Caco-2 (cell line): ENCODE measurements at regions not wholly inside any gene's neighbourhood (a gene's known extent, or its start where the extent isn't known, plus 50 kb on each side); places are given as distances from the start of the nearest gene placed in this dataset.

Experiments
- BruUV-seq: library from RNA; stranded (reverse); fragments of 400-500 nt; replicated peaks from 2 replicates; lab custom pipeline; 2021; lab: Mats Ljungman, UMichigan
- CTCF ChIA-PET: fragments of 300-600 bp; sonication (Branson Sonifier 250); formaldehyde crosslinking; loops from one replicate; lab custom pipeline; 2022; ENCODE audit warnings: antibody characterized with exemption; lab: Charles Lee
- POLR2A ChIA-PET: fragments of 300-600 bp; sonication (Branson Sonifier 250); formaldehyde crosslinking; loops from one replicate; lab custom pipeline; 2022; ENCODE audit warnings: antibody characterized with exemption; lab: Charles Lee
- DNase-seq, 2 experiments: peaks; one replicate each; pipeline versions ENCODE4 v3.0.0 to v3.0.0-alpha.2; 2020 to 2022
- H3K27me3 ChIP-seq: replicated peaks from 2 replicates; pipeline ENCODE4 v1.6.0; 2011; ENCODE audit warnings: low read length; ENCODE audit not compliant: control insufficient read depth, insufficient read depth
- H3K36me3 ChIP-seq: 2 replicates; pipeline ENCODE4 v1.5.1; 2011; ENCODE audit warnings: low read length; ENCODE audit not compliant: control insufficient read depth, insufficient read depth
- H3K4me1 ChIP-seq: fragments of 250-450 bp; sonication (Bioruptor Pico); 2 replicates; pipeline ENCODE4 v1.5.1; 2020; ENCODE audit warnings: mild to moderate bottlenecking
- H3K4me3 ChIP-seq: 2 replicates; pipeline ENCODE4 v1.5.1; 2011; ENCODE audit warnings: low read depth, mild to moderate bottlenecking, control low read depth, low read length
- H3K9me3 ChIP-seq: fragments of 250-450 bp; sonication (Bioruptor Pico); 2 replicates; pipeline ENCODE4 v1.5.1; 2020; ENCODE audit warnings: mild to moderate bottlenecking, moderate library complexity
- H3K27ac Mint-ChIP-seq: one replicate; pipeline ENCODE4 v1.8.0; 2022; ENCODE audit warnings: mixed read lengths; ENCODE audit not compliant: unreplicated experiment
- H3K27me3 Mint-ChIP-seq: one replicate; pipeline ENCODE4 v1.8.0; 2022; ENCODE audit warnings: mixed read lengths; ENCODE audit not compliant: insufficient read depth, unreplicated experiment
- H3K36me3 Mint-ChIP-seq: one replicate; pipeline ENCODE4 v1.8.0; 2022; ENCODE audit warnings: mild to moderate bottlenecking, mixed read lengths; ENCODE audit not compliant: insufficient read depth, unreplicated experiment
- H3K4me1 Mint-ChIP-seq: one replicate; pipeline ENCODE4 v1.8.0; 2022; ENCODE audit warnings: low read depth, mixed read lengths; ENCODE audit not compliant: unreplicated experiment
- H3K4me3 Mint-ChIP-seq: one replicate; pipeline ENCODE4 v1.8.0; 2022; ENCODE audit warnings: mild to moderate bottlenecking, moderate library complexity, mixed read lengths; ENCODE audit not compliant: unreplicated experiment
- H3K9me3 Mint-ChIP-seq: one replicate; pipeline ENCODE4 v1.8.0; 2022; ENCODE audit warnings: mixed read lengths; ENCODE audit not compliant: unreplicated experiment
- intact Hi-C: fragments of 100-400 bp; cut with micrococcal nuclease; formaldehyde crosslinking; loops from one replicate; pipeline ENCODE4 v1.10.0; 2022; ENCODE audit not compliant: unreplicated experiment
- TF ChIP-seq, protein P1 (sequence below), 2 experiments: fragments of 200-600 bp in 1 of 2; IDR thresholded peaks; 1 replicate in 1 of 2; 2 replicates in 1 of 2; pipeline versions ENCODE4 v1.5.1 to v1.8.0; 2011 to 2022; ENCODE audit warnings: antibody characterized with exemption in 1 of 2, control low read depth in 1 of 2, inconsistent platforms in 1 of 2, low read depth in 1 of 2, low read length in 1 of 2, mild to moderate bottlenecking in 1 of 2, moderate library complexity in 1 of 2; ENCODE audit not compliant: insufficient read depth in 1 of 2, severe bottlenecking in 1 of 2, unreplicated experiment in 1 of 2

- no peaks in the 10 kb centered on the region for H3K4me1 Mint-ChIP-seq
- Histone ChIP-seq H3K36me3 (no peaks in the 10 kb centered on the region), H3K4me1 (no peaks in the 10 kb centered on the region), H3K27me3 (no peaks in the 10 kb centered on the region), H3K4me3 (no peak overlapping the region), H3K9me3 (no peaks in the 10 kb centered on the region)
- no peak overlapping the region for H3K27ac Mint-ChIP-seq
- no peak overlapping the region for H3K4me3 Mint-ChIP-seq
- no peak for DNase-seq
- no TSS peak for BruUV-seq
- CTCF ChIA-PET = no interaction called here
- intact Hi-C loops = no loop called here
- TF ChIP-seq, protein P1, sequence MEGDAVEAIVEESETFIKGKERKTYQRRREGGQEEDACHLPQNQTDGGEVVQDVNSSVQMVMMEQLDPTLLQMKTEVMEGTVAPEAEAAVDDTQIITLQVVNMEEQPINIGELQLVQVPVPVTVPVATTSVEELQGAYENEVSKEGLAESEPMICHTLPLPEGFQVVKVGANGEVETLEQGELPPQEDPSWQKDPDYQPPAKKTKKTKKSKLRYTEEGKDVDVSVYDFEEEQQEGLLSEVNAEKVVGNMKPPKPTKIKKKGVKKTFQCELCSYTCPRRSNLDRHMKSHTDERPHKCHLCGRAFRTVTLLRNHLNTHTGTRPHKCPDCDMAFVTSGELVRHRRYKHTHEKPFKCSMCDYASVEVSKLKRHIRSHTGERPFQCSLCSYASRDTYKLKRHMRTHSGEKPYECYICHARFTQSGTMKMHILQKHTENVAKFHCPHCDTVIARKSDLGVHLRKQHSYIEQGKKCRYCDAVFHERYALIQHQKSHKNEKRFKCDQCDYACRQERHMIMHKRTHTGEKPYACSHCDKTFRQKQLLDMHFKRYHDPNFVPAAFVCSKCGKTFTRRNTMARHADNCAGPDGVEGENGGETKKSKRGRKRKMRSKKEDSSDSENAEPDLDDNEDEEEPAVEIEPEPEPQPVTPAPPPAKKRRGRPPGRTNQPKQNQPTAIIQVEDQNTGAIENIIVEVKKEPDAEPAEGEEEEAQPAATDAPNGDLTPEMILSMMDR (IDR thresholded peaks at IDR 0.05; ENCODE audit: insufficient read depth in 1 of 2, low read depth in 1 of 2, low read length in 1 of 2, severe bottlenecking in 1 of 2, unreplicated experiment in 1 of 2) = no peak
- no peaks in the 10 kb centered on the region for H3K36me3 Mint-ChIP-seq
- POLR2A ChIA-PET = no interaction called here
- H3K9me3 Mint-ChIP-seq = no peaks in the 10 kb centered on the region
- H3K27me3 Mint-ChIP-seq = no peaks in the 10 kb centered on the region
These were observed 229.3 kb upstream of the PTBP2 start for GRCh38 chr1:96492236-96492635.

DNA sequence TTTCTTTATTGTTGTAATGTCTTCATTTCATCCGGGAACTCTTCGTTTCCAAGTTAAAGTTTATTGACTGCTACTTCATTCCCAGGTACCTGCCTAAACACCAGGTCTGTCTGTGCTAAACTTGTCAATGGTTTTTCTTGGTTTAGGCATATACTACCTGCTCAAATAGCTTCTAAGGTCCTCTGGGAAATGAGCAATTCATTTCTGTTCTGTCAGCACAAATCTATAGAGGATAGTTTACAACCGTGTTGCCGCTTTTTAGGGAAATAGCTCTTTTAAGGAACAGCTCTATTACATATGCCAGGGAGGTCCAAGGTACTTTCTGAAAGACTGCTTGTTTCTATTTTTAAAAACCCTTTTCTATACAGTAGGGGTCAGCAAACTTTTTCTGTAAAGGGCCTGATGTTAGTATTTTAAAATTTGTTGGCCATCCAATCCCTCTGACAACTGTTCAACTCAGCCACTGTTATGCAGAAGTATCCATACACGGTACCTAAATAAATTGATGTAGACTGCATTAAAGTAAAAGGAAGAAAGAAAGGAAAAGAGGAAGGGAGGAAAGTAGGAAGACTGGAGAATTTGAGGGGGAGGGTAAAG lies 222.7 kb upstream of the PTBP2 start:
- no peak overlapping the region for H3K27ac Mint-ChIP-seq
- no peaks in the 10 kb centered on the region for H3K9me3 Mint-ChIP-seq
- no TSS peak for BruUV-seq
- H3K27me3 Mint-ChIP-seq = peaks cover 4% of the 10 kb centered on the region
- no peak overlapping the region for H3K4me3 Mint-ChIP-seq
- TF ChIP-seq, protein P1 (IDR thresholded peaks at IDR 0.05; ENCODE audit: insufficient read depth in 1 of 2, low read depth in 1 of 2, low read length in 1 of 2, severe bottlenecking in 1 of 2, unreplicated experiment in 1 of 2) = no peak
- DNase-seq = no peak
- Histone ChIP-seq H3K4me1 (no peaks in the 10 kb centered on the region), H3K4me3 (no peak overlapping the region), H3K36me3 (no peaks in the 10 kb centered on the region), H3K9me3 (no peaks in the 10 kb centered on the region), H3K27me3 (no peaks in the 10 kb centered on the region)
- no peaks in the 10 kb centered on the region for H3K36me3 Mint-ChIP-seq
- no peaks in the 10 kb centered on the region for H3K4me1 Mint-ChIP-seq
- ChIA-PET POLR2A (no interaction called here), CTCF (no interaction called here)
- intact Hi-C loops = no loop called here

- Histone ChIP-seq H3K4me1 (no peaks in the 10 kb centered on the region), H3K4me3 (no peak overlapping the region), H3K36me3 (no peaks in the 10 kb centered on the region), H3K9me3 (no peaks in the 10 kb centered on the region), H3K27me3 (no peaks in the 10 kb centered on the region)
- H3K27ac Mint-ChIP-seq = no peak overlapping the region
- H3K27me3 Mint-ChIP-seq = peaks cover 2% of the 10 kb centered on the region
- ChIA-PET POLR2A (no interaction called here), CTCF (no interaction called here)
- H3K4me1 Mint-ChIP-seq = peaks cover 7% of the 10 kb centered on the region
- no peaks in the 10 kb centered on the region for H3K36me3 Mint-ChIP-seq
- no peaks in the 10 kb centered on the region for H3K9me3 Mint-ChIP-seq
- H3K4me3 Mint-ChIP-seq = no peak overlapping the region
- no peak for DNase-seq
- no TSS peak for BruUV-seq
- intact Hi-C loops = no loop called here
- TF ChIP-seq, protein P1 (IDR thresholded peaks at IDR 0.05; ENCODE audit: insufficient read depth in 1 of 2, low read depth in 1 of 2, low read length in 1 of 2, severe bottlenecking in 1 of 2, unreplicated experiment in 1 of 2) = no peak
These were observed 213.4 kb upstream of the PTBP2 start for GRCh38 chr1:96508233-96508632.
